Common myeloid progenitor, CD34-positive (primary cell): ENCODE measurements at regions not wholly inside any gene's neighbourhood (a gene's known extent, or its start where the extent isn't known, plus 50 kb on each side); places are given as distances from the start of the nearest gene placed in this dataset.

Experiments used
- CTCF ChIA-PET: fragments of 350-600 bp; sonication (Branson Sonifier 250); formaldehyde crosslinking; loops from one replicate; lab custom pipeline; 2021; ENCODE audit warnings: antibody characterized with exemption; lab: Charles Lee
- POLR2A ChIA-PET: fragments of 350-600 bp; sonication (Branson Sonifier 250); formaldehyde crosslinking; loops from one replicate; lab custom pipeline; 2021; ENCODE audit warnings: antibody characterized with exemption; lab: Charles Lee
- DNase-seq, 3 donors: peaks; one replicate each; pipeline versions ENCODE4 v3.0.0 to v3.0.0-alpha.2; 2013
- H3K27ac ChIP-seq, 2 experiments: 1 replicate in 1 of 2; 2 replicates in 1 of 2; pipeline ENCODE4 v1.7.0; 2013; ENCODE audit warnings: inconsistent platforms in 2 of 2, low read length in 2 of 2, mild to moderate bottlenecking in 2 of 2, low read depth in 1 of 2, moderate library complexity in 1 of 2; ENCODE audit not compliant: severe bottlenecking in 2 of 2, insufficient read depth in 1 of 2, poor library complexity in 1 of 2
- H3K27me3 ChIP-seq, 5 experiments: replicated peaks in 2 of 5; 1 replicate in 3 of 5; 2 replicates in 2 of 5; pipeline versions ENCODE4 v1.6.1 to v1.7.0; 2013; ENCODE audit warnings: low read length in 4 of 5, mild to moderate bottlenecking in 2 of 5, moderate library complexity in 2 of 5, inconsistent platforms in 1 of 5; ENCODE audit not compliant: insufficient read depth in 5 of 5, control insufficient read depth in 4 of 5
- H3K36me3 ChIP-seq, 4 experiments: 1 replicate in 2 of 4; 2 replicates in 2 of 4; pipeline versions ENCODE4 v1.6.1 to v1.7.0; 2013; ENCODE audit warnings: low read length in 3 of 4, control low read depth in 1 of 4, mild to moderate bottlenecking in 1 of 4; ENCODE audit not compliant: control insufficient read depth in 4 of 4, insufficient read depth in 4 of 4
- H3K4me1 ChIP-seq, 4 experiments: 1 replicate in 3 of 4; 2 replicates in 1 of 4; pipeline versions ENCODE4 v1.6.1 to v1.7.1; 2013; ENCODE audit warnings: low read length in 3 of 4, mild to moderate bottlenecking in 3 of 4, control low read depth in 1 of 4, inconsistent platforms in 1 of 4, moderate library complexity in 1 of 4; ENCODE audit not compliant: control insufficient read depth in 4 of 4, insufficient read depth in 4 of 4; ENCODE audit errors: control extremely low read depth in 1 of 4
- H3K4me3 ChIP-seq, 7 experiments: 1 replicate in 4 of 7; 2 replicates in 3 of 7; pipeline versions ENCODE4 v1.5.1 to v1.7.0; 2013; ENCODE audit warnings: mild to moderate bottlenecking in 7 of 7, low read length in 6 of 7, moderate library complexity in 6 of 7, inconsistent platforms in 2 of 7, low read depth in 2 of 7, control low read depth in 1 of 7; ENCODE audit not compliant: insufficient read depth in 4 of 7, control insufficient read depth in 1 of 7; ENCODE audit errors: extremely low read depth in 1 of 7
- H3K9me3 ChIP-seq, 5 experiments: 1 replicate in 4 of 5; 2 replicates in 1 of 5; pipeline versions ENCODE4 v1.6.1 to v1.7.1; 2013; ENCODE audit warnings: low read length in 4 of 5, mild to moderate bottlenecking in 2 of 5, inconsistent platforms in 1 of 5, low read depth in 1 of 5, moderate library complexity in 1 of 5; ENCODE audit not compliant: control insufficient read depth in 4 of 5, insufficient read depth in 2 of 5; ENCODE audit errors: control extremely low read depth in 1 of 5
- WGBS: methylation state at CpG from one replicate; pipeline ENCODE4 v1.1.5; 2013; ENCODE audit not compliant: insufficient coverage; 5-methylcytosine and 5-hydroxymethylcytosine counted together

GRCh38 chr12:118741194-118741593, 240.1 kb upstream of the SRRM4 start:
- no peaks in the 10 kb centered on the region for H3K36me3 ChIP-seq
- no peaks in the 10 kb centered on the region for H3K4me1 ChIP-seq
- ChIA-PET CTCF (no interaction called here), POLR2A (no interaction called here)
- no peaks in the 10 kb centered on the region for H3K9me3 ChIP-seq
- H3K4me3 ChIP-seq, result no peak overlapping the region
- no peak overlapping the region for H3K27ac ChIP-seq
- DNase-seq, result no peak
- no peaks in the 10 kb centered on the region for H3K27me3 ChIP-seq

- Histone ChIP-seq H3K4me1 (no peaks in the 10 kb centered on the region), H3K27me3 (no peaks in the 10 kb centered on the region), H3K27ac (no peak overlapping the region), H3K4me3 (no peak overlapping the region), H3K36me3 (no peaks in the 10 kb centered on the region), H3K9me3 (no peaks in the 10 kb centered on the region)
- whole genome bisulfite sequencing, result 95% methylated on average over 2 of the region's 3 CpGs
- ChIA-PET POLR2A (no interaction called here), CTCF (no interaction called here)
- DNase-seq, result no peak
Observed at GRCh38 chr12:118742431-118742830, 238.9 kb upstream of the SRRM4 start.

DNA sequence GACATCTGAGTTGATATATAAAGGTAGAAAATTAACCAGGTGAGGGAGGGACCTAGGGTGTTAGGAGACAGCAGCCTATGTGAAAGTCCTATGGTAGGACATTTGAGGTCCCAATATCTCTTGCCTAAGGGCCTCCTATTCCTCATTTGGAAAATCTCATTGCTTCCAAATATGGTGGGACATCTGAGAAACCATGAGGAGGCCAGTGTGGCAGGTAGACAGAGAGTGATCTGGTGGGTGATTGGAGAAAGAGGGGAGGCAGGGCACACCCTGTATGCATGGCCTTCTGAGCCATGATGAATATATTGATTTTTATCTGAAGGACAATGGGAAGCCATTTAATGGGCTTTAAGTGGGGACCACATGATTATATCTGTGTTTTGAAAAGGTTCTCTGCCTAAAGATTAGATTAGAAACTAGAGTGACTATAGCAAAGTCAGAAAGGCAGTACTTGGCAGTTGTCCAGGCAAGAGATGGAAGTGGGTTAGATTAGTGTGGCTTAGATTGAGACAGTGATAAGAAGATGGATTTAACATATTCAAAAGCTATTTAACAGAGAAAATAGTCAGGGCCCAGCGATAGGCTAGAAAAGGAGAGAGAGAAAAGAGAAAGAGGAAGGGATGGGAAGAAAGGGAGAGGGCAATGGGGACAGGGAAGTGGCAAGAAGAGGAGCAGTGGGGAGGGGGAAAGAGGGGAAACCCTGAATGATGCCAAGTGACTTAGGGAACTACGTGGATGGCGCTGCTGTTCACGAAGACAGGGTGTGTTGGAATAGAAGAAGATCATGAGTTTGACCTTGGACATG, 237.2 kb upstream of the SRRM4 start:
- Histone ChIP-seq H3K4me1 (no peaks in the 10 kb centered on the region), H3K4me3 (no peak overlapping the region), H3K9me3 (no peaks in the 10 kb centered on the region), H3K36me3 (no peaks in the 10 kb centered on the region), H3K27ac (no peak overlapping the region), H3K27me3 (no peaks in the 10 kb centered on the region)
- ChIA-PET POLR2A (no interaction called here), CTCF (no interaction called here)
- no peak for DNase-seq
- WGBS, result 77% methylated on average over 3 of the region's 4 CpGs

GRCh38 chr12:118746176-118746575, 235.2 kb upstream of the SRRM4 start:
- H3K27ac ChIP-seq, result no peak overlapping the region
- no peak for DNase-seq
- ChIA-PET POLR2A (no interaction called here), CTCF (no interaction called here)
- H3K27me3 ChIP-seq, result no peaks in the 10 kb centered on the region
- no peaks in the 10 kb centered on the region for H3K9me3 ChIP-seq
- no peak overlapping the region for H3K4me3 ChIP-seq
- 81% methylated on average over 3 of the region's 3 CpGs for WGBS
- H3K4me1 ChIP-seq, result no peaks in the 10 kb centered on the region
- no peaks in the 10 kb centered on the region for H3K36me3 ChIP-seq

DNA sequence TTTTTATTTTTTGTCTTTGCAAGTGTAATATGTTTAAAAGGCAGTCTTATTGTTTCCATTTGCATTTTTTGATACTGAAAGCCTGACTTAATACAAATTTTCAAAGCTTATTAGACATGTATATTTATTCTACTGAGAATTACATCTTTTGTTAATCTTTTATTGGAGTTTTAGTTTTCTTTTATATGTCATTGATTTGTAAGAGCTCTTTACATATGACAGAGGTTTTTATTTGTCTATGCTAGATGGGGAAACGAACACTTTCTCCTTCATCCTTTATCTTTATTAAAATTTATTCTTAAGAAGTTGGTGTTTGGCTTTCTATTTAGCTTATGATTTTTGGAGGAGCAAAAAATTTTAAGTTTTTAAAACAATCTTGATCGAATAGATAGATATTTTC, 234.4 kb upstream of the SRRM4 start:
- H3K4me1 ChIP-seq, result no peaks in the 10 kb centered on the region
- H3K27ac ChIP-seq, result no peak overlapping the region
- WGBS, result 88% methylated on average over 1 of the region's 2 CpGs
- H3K4me3 ChIP-seq, result no peak overlapping the region
- H3K27me3 ChIP-seq, result no peaks in the 10 kb centered on the region
- ChIA-PET POLR2A (no interaction called here), CTCF (no interaction called here)
- H3K36me3 ChIP-seq, result no peaks in the 10 kb centered on the region
- no peak for DNase-seq
- peaks cover 0 to 2% (median 0%) of the 10 kb centered on the region in 5 experiments for H3K9me3 ChIP-seq

- DNase-seq, result no peak
- Histone ChIP-seq H3K4me3 (no peak overlapping the region), H3K9me3 (peaks cover 0 to 2% (median 0%) of the 10 kb centered on the region in 5 experiments), H3K27me3 (no peaks in the 10 kb centered on the region), H3K36me3 (no peaks in the 10 kb centered on the region), H3K4me1 (no peaks in the 10 kb centered on the region), H3K27ac (no peak overlapping the region)
- ChIA-PET POLR2A (no interaction called here), CTCF (no interaction called here)
Observed at GRCh38 chr12:118747771-118748170, 233.6 kb upstream of the SRRM4 start.

GRCh38 chr12:118748478-118749380, 232.6 kb upstream of the SRRM4 start:
- 92% methylated on average over 7 of the region's 7 CpGs for WGBS
- Histone ChIP-seq H3K4me3 (no peak overlapping the region), H3K36me3 (no peaks in the 10 kb centered on the region), H3K27me3 (no peaks in the 10 kb centered on the region), H3K9me3 (peaks cover 0 to 2% (median 0%) of the 10 kb centered on the region in 5 experiments), H3K27ac (no peak overlapping the region), H3K4me1 (no peaks in the 10 kb centered on the region)
- CTCF ChIA-PET, result no interaction called here
- no peak for DNase-seq
- POLR2A ChIA-PET, result no interaction called here
